ENCODE measurements at regions not wholly inside any gene's neighbourhood (a gene's known extent, or its start where the extent isn't known, plus 50 kb on each side); places are given as distances from the start of the nearest gene placed in this dataset.

DNA sequence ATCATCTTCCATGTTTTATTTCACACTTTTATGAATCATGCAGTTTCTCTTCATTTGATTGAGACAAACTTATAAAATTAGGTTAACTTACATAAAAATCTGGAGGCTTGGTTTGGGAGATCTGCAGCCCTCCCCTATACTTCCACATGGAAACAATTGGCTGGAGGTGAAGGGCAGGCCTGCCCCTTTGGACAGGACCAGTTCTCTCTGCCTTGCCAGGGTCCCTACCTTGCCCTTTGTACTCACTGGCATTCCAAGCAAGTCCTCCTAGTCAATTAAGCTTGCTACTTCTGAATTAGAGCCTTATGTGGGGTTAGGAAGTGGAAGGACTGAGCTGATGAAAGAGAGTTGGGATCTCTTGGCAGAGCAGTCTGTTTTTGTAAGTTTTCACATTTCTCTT lies 257.3 kb downstream of the GAS1 start:
- no peak overlapping the region for H3K4me3 ChIP-seq (ENCODE audit: control insufficient read depth, low read depth, low read length)
- DNase-seq (ENCODE audit: low read depth): no peak
- TF ChIP-seq, protein P1, sequence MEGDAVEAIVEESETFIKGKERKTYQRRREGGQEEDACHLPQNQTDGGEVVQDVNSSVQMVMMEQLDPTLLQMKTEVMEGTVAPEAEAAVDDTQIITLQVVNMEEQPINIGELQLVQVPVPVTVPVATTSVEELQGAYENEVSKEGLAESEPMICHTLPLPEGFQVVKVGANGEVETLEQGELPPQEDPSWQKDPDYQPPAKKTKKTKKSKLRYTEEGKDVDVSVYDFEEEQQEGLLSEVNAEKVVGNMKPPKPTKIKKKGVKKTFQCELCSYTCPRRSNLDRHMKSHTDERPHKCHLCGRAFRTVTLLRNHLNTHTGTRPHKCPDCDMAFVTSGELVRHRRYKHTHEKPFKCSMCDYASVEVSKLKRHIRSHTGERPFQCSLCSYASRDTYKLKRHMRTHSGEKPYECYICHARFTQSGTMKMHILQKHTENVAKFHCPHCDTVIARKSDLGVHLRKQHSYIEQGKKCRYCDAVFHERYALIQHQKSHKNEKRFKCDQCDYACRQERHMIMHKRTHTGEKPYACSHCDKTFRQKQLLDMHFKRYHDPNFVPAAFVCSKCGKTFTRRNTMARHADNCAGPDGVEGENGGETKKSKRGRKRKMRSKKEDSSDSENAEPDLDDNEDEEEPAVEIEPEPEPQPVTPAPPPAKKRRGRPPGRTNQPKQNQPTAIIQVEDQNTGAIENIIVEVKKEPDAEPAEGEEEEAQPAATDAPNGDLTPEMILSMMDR (IDR thresholded peaks at IDR 0.05; ENCODE audit: control insufficient read depth, insufficient read depth, low read depth, low read length, missing control alignments): no peak

DNA sequence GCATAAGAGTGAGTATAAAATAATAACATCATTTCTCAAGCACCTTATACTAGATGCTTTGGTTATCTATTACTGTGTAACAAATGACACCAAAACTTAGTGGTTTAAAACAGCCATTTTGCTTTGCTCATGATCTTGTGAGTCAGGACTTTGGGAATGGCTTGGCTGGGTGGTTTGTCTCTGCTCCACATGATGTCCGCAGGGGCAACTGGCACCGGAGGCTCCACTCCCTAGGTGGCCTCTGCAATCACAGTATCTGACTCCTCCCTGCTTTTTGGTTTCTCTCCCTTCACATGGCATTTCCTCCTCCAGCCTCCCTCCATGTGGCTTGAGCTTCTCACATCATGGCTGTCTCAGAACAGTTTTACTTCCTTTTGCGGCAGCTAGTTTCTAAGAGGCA lies 259.5 kb downstream of the GAS1 start:
- no peak for DNase-seq (ENCODE audit: low read depth)
- TF ChIP-seq, protein P1 (IDR thresholded peaks at IDR 0.05; ENCODE audit: control insufficient read depth, insufficient read depth, low read depth, low read length, missing control alignments): no peak
- no peak overlapping the region for H3K4me3 ChIP-seq (ENCODE audit: control insufficient read depth, low read depth, low read length)

DNA sequence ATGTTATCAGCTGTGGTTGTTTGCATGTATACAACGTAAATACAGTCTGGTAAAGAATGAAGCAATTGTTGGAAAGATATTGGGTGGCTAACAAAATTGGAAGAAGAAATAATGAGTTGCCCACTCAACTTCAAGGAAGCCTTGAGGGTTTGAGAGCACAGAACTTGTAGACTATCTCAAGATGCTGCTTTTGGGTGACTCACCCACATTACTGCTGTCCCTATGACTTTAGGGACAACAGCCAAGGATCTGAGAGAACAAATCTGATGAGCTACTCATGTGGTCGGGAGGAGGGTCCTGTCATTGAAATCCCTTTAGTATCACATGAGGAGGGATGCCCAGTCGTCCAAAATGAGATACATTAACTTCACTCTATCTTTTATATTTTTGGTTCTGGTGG lies 261.8 kb downstream of the GAS1 start:
- TF ChIP-seq, protein P1 (IDR thresholded peaks at IDR 0.05; ENCODE audit: control insufficient read depth, insufficient read depth, low read depth, low read length, missing control alignments): no peak
- H3K4me3 ChIP-seq (ENCODE audit: control insufficient read depth, low read depth, low read length): no peak overlapping the region
- DNase-seq (ENCODE audit: low read depth): no peak

DNA sequence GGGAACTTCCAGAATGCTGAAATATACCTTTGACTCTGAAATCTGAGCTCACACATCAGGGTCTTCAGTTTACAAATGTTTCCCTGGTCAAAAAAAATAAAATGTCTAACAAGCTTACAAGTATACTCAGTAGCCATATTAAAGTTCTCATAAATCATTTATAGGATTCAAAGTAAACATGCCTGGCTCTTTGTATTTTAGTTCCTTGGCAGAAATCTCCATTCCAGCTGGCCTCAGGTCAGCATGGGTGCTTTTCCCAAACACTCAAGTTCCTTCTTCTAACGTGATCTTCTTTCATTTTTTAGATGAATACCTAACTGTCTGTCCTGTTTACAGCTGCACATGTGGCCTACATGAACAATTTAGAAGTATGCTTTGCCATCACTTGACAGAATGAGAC lies 263.2 kb downstream of the GAS1 start:
- no peak overlapping the region for H3K4me3 ChIP-seq (ENCODE audit: control insufficient read depth, low read depth, low read length)
- TF ChIP-seq, protein P1 (IDR thresholded peaks at IDR 0.05; ENCODE audit: control insufficient read depth, insufficient read depth, low read depth, low read length, missing control alignments): no peak
- no peak for DNase-seq (ENCODE audit: low read depth)

DNA sequence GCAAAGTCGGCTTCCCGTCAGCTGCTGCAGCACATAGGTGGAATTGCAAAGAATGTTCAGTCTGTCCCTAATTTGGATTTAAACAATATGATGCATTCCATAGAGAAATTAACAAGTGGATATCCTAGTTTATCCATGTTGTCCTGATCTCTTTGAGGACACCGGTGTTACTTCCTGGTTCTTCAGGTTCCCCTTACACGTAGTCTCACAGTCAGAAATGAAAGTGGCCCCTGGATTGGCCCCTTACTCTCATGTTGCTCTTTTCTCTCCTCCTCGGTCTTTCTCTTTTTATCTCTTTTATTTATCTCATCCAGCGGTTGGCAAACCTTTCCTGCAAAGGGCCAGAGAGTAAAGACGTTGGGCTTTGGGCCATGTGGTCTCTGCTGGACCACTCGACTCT lies 265.1 kb downstream of the GAS1 start:
- no peak for DNase-seq (ENCODE audit: low read depth)
- TF ChIP-seq, protein P1 (IDR thresholded peaks at IDR 0.05; ENCODE audit: control insufficient read depth, insufficient read depth, low read depth, low read length, missing control alignments): no peak
- no peak overlapping the region for H3K4me3 ChIP-seq (ENCODE audit: control insufficient read depth, low read depth, low read length)

DNA sequence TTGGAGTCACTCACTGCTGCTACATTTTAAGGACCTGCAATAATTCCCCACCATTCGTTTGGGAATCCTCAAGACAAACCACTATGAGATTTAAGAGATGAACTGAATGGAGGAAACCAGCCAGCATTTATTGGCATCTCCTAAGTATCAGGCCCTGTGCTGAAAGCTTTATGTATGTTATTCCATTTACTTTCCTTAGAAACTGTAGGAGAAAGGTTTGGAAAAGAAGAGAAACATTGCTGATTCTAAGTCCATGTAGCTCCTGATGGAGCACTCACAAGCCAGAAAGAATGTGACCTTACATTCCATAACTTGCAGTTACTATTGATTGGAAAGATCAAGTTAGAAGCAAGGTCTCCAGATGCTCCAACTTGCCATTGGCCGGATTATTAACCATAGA lies 267.4 kb downstream of the GAS1 start:
- DNase-seq (ENCODE audit: low read depth): no peak
- TF ChIP-seq, protein P1 (IDR thresholded peaks at IDR 0.05; ENCODE audit: control insufficient read depth, insufficient read depth, low read depth, low read length, missing control alignments): no peak
- H3K4me3 ChIP-seq (ENCODE audit: control insufficient read depth, low read depth, low read length): no peak overlapping the region

DNA sequence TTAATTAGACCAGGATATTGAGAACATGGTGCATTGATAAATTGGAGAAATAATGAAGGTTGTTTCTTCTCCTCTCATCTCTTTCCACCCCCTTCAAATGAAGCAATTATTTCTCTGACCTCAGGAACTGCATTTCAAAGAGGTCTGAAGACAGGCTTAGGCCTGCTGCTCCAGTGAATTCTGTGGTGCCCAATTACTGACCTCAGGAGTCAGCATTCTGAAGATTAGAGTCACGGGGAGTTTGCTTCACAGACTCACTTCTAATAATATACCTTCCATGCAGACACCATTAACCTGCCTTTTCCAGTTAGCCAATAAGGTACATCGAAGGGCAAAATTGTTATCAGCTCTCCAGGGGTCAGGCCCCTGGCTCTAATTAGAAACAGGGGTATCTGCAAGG lies 270.9 kb downstream of the GAS1 start:
- H3K4me3 ChIP-seq (ENCODE audit: control insufficient read depth, low read depth, low read length): no peak overlapping the region
- TF ChIP-seq, protein P1 (IDR thresholded peaks at IDR 0.05; ENCODE audit: control insufficient read depth, insufficient read depth, low read depth, low read length, missing control alignments): no peak
- DNase-seq (ENCODE audit: low read depth): no peak

All from AG09309 (cell line).